Coronary artery (tissue), 2 donors: ENCODE measurements at regions not wholly inside any gene's neighbourhood (a gene's known extent, or its start where the extent isn't known, plus 50 kb on each side); places are given as distances from the start of the nearest gene placed in this dataset.

Experiments used
- DNase-seq: peaks from one replicate; pipeline ENCODE4 v3.0.0-alpha.2; 2017; ENCODE audit warnings: low spot score
- H3K27ac ChIP-seq, 2 donors: fragments of 200-600 bp; sonication (generic); one replicate each; pipeline ENCODE4 v1.5.1; 2016 to 2019
- H3K4me3 ChIP-seq: fragments of 200-600 bp; sonication (generic); 2 replicates; pipeline ENCODE4 v1.5.1; 2016; ENCODE audit warnings: mild to moderate bottlenecking, moderate library complexity
- CTCF ChIP-seq: fragments of 200-600 bp; sonication (generic); IDR thresholded peaks from one replicate; pipeline ENCODE4 v1.5.1; 2019; ENCODE audit warnings: antibody characterized with exemption

- Histone ChIP-seq H3K4me3 (no peak overlapping the region), H3K27ac (no peak overlapping the region)
- DNase-seq: no peak
- TF ChIP-seq CTCF: no peak
Observed at GRCh38 chr3:194938845-194939531, 253.3 kb downstream of the FAM43A start.

- no peak for DNase-seq
- H3K27ac ChIP-seq: no peak overlapping the region
- H3K4me3 ChIP-seq: no peak overlapping the region
- TF ChIP-seq CTCF: no peak
Observed at GRCh38 chr3:194939532-194939909, 253.8 kb downstream of the FAM43A start.

DNA sequence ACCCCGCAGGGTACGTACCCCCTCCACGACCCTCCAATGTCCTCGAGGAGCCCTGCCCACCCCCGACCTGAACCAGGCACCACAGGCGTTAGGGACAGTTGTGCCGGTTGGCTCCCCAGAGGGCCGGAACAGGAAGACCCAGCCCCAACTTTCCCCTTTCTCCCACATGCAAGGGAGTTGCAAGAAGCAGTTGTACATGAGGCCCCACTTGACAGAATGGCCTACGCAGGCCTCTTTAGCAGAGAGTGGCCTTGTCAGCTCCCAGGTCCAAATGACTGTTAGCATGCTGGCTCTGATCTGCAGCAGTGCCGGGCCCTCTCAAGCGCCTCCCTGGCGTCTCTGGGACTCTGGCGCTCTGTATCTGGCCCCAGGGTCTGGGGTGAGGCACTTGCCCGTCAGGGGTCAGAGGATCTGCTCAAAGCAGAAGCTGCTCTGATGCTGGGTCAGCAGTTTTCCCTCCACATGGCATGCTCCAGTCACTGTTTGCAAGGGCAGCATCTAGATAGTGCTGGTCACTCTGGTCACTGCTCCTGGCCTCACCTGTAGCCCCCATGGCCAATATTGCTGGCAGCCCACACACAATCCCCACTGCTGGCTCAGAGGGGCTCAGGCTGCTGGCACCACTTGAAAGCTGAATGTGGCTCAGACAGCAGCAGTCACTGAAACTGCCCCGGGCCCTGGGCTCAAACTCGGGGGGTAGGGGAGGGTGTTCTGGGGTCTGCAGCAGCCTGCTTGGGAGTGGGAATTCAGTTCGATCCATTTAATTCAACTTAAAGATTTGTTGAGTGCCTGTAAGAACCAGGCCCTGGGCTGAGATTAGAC is 254.5 kb downstream of the FAM43A start:
- H3K4me3 ChIP-seq: no peak overlapping the region
- no peak for DNase-seq
- no peak overlapping the region for H3K27ac ChIP-seq
- no peak for TF ChIP-seq CTCF

- Histone ChIP-seq H3K27ac (no peak overlapping the region), H3K4me3 (no peak overlapping the region)
- DNase-seq: no peak
- TF ChIP-seq CTCF: no peak
Observed at GRCh38 chr3:194941360-194941955, 255.8 kb downstream of the FAM43A start.

DNA sequence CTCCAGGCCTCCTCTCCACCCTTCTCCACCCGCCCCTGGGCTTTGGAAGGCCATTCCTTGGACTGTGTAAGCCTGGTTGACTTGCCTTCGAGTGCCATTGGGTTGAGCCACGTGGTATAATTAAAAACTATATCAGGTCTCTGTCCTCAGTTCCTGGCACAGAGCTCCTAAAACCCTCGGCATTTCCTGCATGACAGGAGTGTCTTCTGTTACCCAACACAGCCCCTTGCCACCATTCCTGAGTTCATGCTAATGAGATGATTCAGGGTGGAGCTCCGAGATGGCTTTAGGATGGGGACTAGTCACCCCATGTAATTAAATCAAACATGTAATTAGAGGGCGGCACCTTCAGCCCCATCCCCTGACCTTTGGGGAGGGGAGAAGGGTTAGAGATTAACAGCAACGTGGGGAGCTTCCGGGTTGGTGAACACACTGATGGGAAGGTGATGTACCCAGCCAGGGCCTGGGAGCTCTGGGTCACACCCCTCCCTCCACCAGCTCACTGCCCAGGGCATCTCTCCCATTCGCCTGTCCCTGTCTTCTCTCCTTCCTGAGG is 256.4 kb downstream of the FAM43A start:
- no peak for DNase-seq
- no peak for TF ChIP-seq CTCF
- H3K27ac ChIP-seq: no peak overlapping the region
- H3K4me3 ChIP-seq: no peak overlapping the region

DNA sequence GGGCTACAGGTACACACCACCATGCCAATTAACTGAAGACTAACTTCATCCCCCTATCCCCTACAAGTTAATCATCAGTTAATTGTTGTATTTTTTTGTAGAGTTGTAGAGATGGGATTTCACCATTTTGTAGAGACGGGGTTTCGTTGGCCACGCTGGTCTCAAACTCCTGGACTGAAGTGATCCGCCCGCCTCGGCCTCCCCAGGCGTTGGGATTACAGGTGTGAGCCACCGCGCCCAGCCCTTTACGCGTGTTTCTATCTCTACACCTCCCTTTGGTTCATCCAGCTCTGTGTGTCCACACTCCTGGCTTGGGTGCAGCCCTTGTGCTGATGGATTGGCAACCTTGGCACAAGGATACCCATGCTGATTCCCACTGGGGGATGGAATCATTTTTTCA is 258.8 kb downstream of the FAM43A start:
- no peak for DNase-seq
- TF ChIP-seq CTCF: no peak
- Histone ChIP-seq H3K4me3 (no peak overlapping the region), H3K27ac (no peak overlapping the region)
